ENCODE measurements at regions not wholly inside any gene's neighbourhood (a gene's known extent, or its start where the extent isn't known, plus 50 kb on each side); places are given as distances from the start of the nearest gene placed in this dataset.

- TF ChIP-seq, protein P1, sequence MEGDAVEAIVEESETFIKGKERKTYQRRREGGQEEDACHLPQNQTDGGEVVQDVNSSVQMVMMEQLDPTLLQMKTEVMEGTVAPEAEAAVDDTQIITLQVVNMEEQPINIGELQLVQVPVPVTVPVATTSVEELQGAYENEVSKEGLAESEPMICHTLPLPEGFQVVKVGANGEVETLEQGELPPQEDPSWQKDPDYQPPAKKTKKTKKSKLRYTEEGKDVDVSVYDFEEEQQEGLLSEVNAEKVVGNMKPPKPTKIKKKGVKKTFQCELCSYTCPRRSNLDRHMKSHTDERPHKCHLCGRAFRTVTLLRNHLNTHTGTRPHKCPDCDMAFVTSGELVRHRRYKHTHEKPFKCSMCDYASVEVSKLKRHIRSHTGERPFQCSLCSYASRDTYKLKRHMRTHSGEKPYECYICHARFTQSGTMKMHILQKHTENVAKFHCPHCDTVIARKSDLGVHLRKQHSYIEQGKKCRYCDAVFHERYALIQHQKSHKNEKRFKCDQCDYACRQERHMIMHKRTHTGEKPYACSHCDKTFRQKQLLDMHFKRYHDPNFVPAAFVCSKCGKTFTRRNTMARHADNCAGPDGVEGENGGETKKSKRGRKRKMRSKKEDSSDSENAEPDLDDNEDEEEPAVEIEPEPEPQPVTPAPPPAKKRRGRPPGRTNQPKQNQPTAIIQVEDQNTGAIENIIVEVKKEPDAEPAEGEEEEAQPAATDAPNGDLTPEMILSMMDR (IDR thresholded peaks at IDR 0.05): no peak
- no peak for TF ChIP-seq POLR2A (IDR thresholded peaks at IDR 0.05)
These were observed 299.5 kb downstream of the IRF8 start for GRCh38 chr16:86198206-86199118.

Measured in testis (tissue), 2 donors.